IMR-90 (cell line): ENCODE measurements at regions not wholly inside any gene's neighbourhood (a gene's known extent, or its start where the extent isn't known, plus 50 kb on each side); places are given as distances from the start of the nearest gene placed in this dataset.

Source experiments
- ATAC-seq: fragments of 200-7000 bp; cut with Tn5 transposase; 2 replicates; pipeline ENCODE4 v1.9.1; 2020; ENCODE audit warnings: low read depth, mild to moderate bottlenecking, moderate library complexity
- BruUV-seq: library from RNA; stranded (reverse); fragments of 400-500 nt; replicated peaks from 2 replicates; lab custom pipeline; 2021; lab: Mats Ljungman, UMichigan
- CTCF ChIA-PET: fragments of 300-600 bp; formaldehyde crosslinking; extraction: SDS; loops from one replicate; lab custom pipeline; 2021; ENCODE audit warnings: antibody characterized with exemption; lab: Yijun Ruan, JAX
- POLR2A ChIA-PET: fragments of 300-600 bp; sonication (Branson Sonifier 250); formaldehyde crosslinking; loops from one replicate; lab custom pipeline; 2022; ENCODE audit warnings: antibody characterized with exemption; ENCODE audit not compliant: unreplicated experiment; lab: Charles Lee
- DNase-seq: peaks from one replicate; pipeline ENCODE4 v3.0.0; 2013
- H2AFZ ChIP-seq: replicated peaks from 2 replicates; pipeline ENCODE3; 2013; ENCODE audit warnings: low read length, mild to moderate bottlenecking; ENCODE audit not compliant: poor library complexity
- H2AK5ac ChIP-seq: 2 replicates; pipeline ENCODE4 v1.6.1; 2013; ENCODE audit warnings: low read depth, low read length, inconsistent platforms
- H2AK9ac ChIP-seq: replicated peaks from 2 replicates; pipeline ENCODE3; 2013; ENCODE audit warnings: mild to moderate bottlenecking, low read depth, low read length, moderate library complexity; ENCODE audit not compliant: poor library complexity
- H2BK120ac ChIP-seq: 2 replicates; pipeline ENCODE4 v1.6.1; 2013; ENCODE audit warnings: low read depth, low read length, inconsistent platforms
- H2BK15ac ChIP-seq: 3 replicates; pipeline ENCODE4 v1.6.1; 2013; ENCODE audit warnings: low read depth, low read length, inconsistent platforms
- H2BK20ac ChIP-seq: 2 replicates; pipeline ENCODE4 v1.6.1; 2013; ENCODE audit warnings: low read depth, mild to moderate bottlenecking, inconsistent platforms, low read length, moderate library complexity
- H2BK5ac ChIP-seq: 2 replicates; pipeline ENCODE4 v1.6.1; 2013; ENCODE audit warnings: mild to moderate bottlenecking, low read depth, low read length, inconsistent platforms; ENCODE audit not compliant: poor library complexity, severe bottlenecking
- H3K14ac ChIP-seq: replicated peaks from 2 replicates; pipeline ENCODE4 v1.6.1; 2013; ENCODE audit warnings: low read depth, low read length, inconsistent platforms
- H3K18ac ChIP-seq: 2 replicates; pipeline ENCODE4 v1.6.1; 2013; ENCODE audit warnings: low read depth, low read length, control low read depth
- H3K23ac ChIP-seq: 2 replicates; pipeline ENCODE4 v1.6.1; 2013; ENCODE audit warnings: low read depth, low read length, inconsistent platforms
- H3K27ac ChIP-seq: 2 replicates; pipeline ENCODE4 v1.5.1; 2013; ENCODE audit warnings: mild to moderate bottlenecking, control low read depth, low read length; ENCODE audit not compliant: insufficient read depth
- H3K27me3 ChIP-seq: 2 replicates; pipeline ENCODE4 v1.6.1; 2013; ENCODE audit warnings: low read length; ENCODE audit not compliant: control insufficient read depth, insufficient read depth
- H3K36me3 ChIP-seq: 2 replicates; pipeline ENCODE4 v1.6.1; 2013; ENCODE audit warnings: low read length, mixed read lengths; ENCODE audit not compliant: control insufficient read depth, insufficient read depth
- H3K4ac ChIP-seq: 2 replicates; pipeline ENCODE4 v1.6.1; 2013; ENCODE audit warnings: low read depth, low read length, inconsistent platforms
- H3K4me1 ChIP-seq: 2 replicates; pipeline ENCODE4 v1.6.1; 2013; ENCODE audit warnings: low read length, mixed read lengths; ENCODE audit not compliant: control insufficient read depth, insufficient read depth
- H3K4me2 ChIP-seq: 2 replicates; pipeline ENCODE4 v1.6.1; 2013; ENCODE audit warnings: low read depth, mild to moderate bottlenecking, control low read depth, low read length, moderate library complexity
- H3K4me3 ChIP-seq: 2 replicates; pipeline ENCODE4 v1.5.1; 2013; ENCODE audit warnings: low read depth, mild to moderate bottlenecking, control low read depth, low read length, moderate library complexity; ENCODE audit not compliant: insufficient read depth
- H3K56ac ChIP-seq: 2 replicates; pipeline ENCODE4 v1.6.1; 2013; ENCODE audit warnings: low read length, inconsistent platforms; ENCODE audit not compliant: insufficient read depth; ENCODE audit errors: extremely low read depth
- H3K79me1 ChIP-seq, 2 experiments: 2 replicates each; pipeline ENCODE4 v1.6.1; 2013; ENCODE audit warnings: low read length in 2 of 2, inconsistent platforms in 1 of 2, low read depth in 1 of 2
- H3K9ac ChIP-seq: 2 replicates; pipeline ENCODE4 v1.6.1; 2013; ENCODE audit warnings: low read depth, low read length, control low read depth
- H3K9me1 ChIP-seq: 2 replicates; pipeline ENCODE4 v1.6.1; 2013; ENCODE audit warnings: low read length, inconsistent platforms; ENCODE audit not compliant: insufficient read depth
- H3K9me3 ChIP-seq: 2 replicates; pipeline ENCODE4 v1.6.1; 2013; ENCODE audit warnings: low read length; ENCODE audit not compliant: control insufficient read depth, insufficient read depth
- H4K20me1 ChIP-seq: 2 replicates; pipeline ENCODE4 v1.6.1; 2013; ENCODE audit warnings: low read length, inconsistent platforms; ENCODE audit not compliant: insufficient read depth
- H4K5ac ChIP-seq: 2 replicates; pipeline ENCODE4 v1.6.1; 2013; ENCODE audit warnings: mild to moderate bottlenecking, low read depth, low read length, control low read depth
- H4K8ac ChIP-seq, 2 experiments: 2 replicates each; pipeline ENCODE4 v1.6.1; 2013; ENCODE audit warnings: low read depth in 2 of 2, low read length in 2 of 2, control low read depth in 1 of 2, inconsistent platforms in 1 of 2
- H4K91ac ChIP-seq: 2 replicates; pipeline ENCODE4 v1.6.1; 2013; ENCODE audit warnings: low read depth, low read length, inconsistent platforms; ENCODE audit not compliant: insufficient read depth
- BHLHE40 ChIP-seq: fragments of 150-350 bp; IDR thresholded peaks from 2 replicates; pipeline ENCODE4 v1.6.1; 2016; ENCODE audit warnings: mild to moderate bottlenecking, low read depth, low read length
- CEBPB ChIP-seq: IDR thresholded peaks from 2 replicates; pipeline ENCODE4 v1.6.1; 2012; ENCODE audit warnings: low read depth, low read length, improper control_type of control experiment
- CHD1 ChIP-seq: IDR thresholded peaks from 2 replicates; pipeline ENCODE4 v1.6.1; 2012; ENCODE audit warnings: low read depth, low read length, improper control_type of control experiment
- CTCF ChIP-seq: conservative IDR thresholded peaks from 2 replicates; pipeline ENCODE4 v1.5.1; 2012; ENCODE audit warnings: mild to moderate bottlenecking, low read depth, low read length, improper control_type of control experiment
- ELK1 ChIP-seq: fragments of 150-350 bp; IDR thresholded peaks from 2 replicates; pipeline ENCODE4 v1.6.1; 2016; ENCODE audit warnings: low read depth, mild to moderate bottlenecking, low read length, moderate library complexity, borderline replicate concordance
- FOS ChIP-seq: fragments of 150-350 bp; IDR thresholded peaks from 2 replicates; pipeline ENCODE4 v1.6.1; 2016; ENCODE audit warnings: low read depth, low read length
- MAZ ChIP-seq: IDR thresholded peaks from 2 replicates; pipeline ENCODE4 v1.6.1; 2012; ENCODE audit warnings: low read depth, mild to moderate bottlenecking, low read length, improper control_type of control experiment, moderate library complexity, borderline replicate concordance
- MXI1 ChIP-seq: IDR thresholded peaks from 2 replicates; pipeline ENCODE4 v1.6.1; 2012; ENCODE audit warnings: low read depth, mild to moderate bottlenecking, low read length, moderate library complexity, borderline replicate concordance
- NFE2L2 ChIP-seq: fragments of 150-350 bp; IDR thresholded peaks from 2 replicates; pipeline ENCODE4 v1.6.1; 2016; ENCODE audit warnings: low read depth, mild to moderate bottlenecking, low read length
- POLR2A ChIP-seq: IDR thresholded peaks from 2 replicates; pipeline ENCODE4 v1.6.1; 2012; ENCODE audit warnings: mild to moderate bottlenecking, low read depth, low read length
- RAD21 ChIP-seq: IDR thresholded peaks from 2 replicates; pipeline ENCODE4 v1.6.1; 2012; ENCODE audit warnings: low read length, improper control_type of control experiment
- RCOR1 ChIP-seq: IDR thresholded peaks from 2 replicates; pipeline ENCODE4 v1.6.1; 2012; ENCODE audit warnings: mild to moderate bottlenecking, low read length, improper control_type of control experiment; ENCODE audit not compliant: insufficient replicate concordance
- RFX5 ChIP-seq: IDR thresholded peaks from 2 replicates; pipeline ENCODE4 v1.8.0; 2012; ENCODE audit warnings: low read depth, mild to moderate bottlenecking, low read length, moderate library complexity
- SMC3 ChIP-seq: fragments of 150-350 bp; IDR thresholded peaks from 2 replicates; pipeline ENCODE4 v1.6.1; 2016; ENCODE audit warnings: low read depth, mild to moderate bottlenecking, antibody characterized with exemption, low read length, moderate library complexity
- USF2 ChIP-seq: fragments of 150-350 bp; IDR thresholded peaks from 2 replicates; pipeline ENCODE4 v1.6.1; 2017; ENCODE audit warnings: mild to moderate bottlenecking, antibody characterized with exemption, low read length, low read depth
- WGBS, 2 experiments: methylation state at CpG; one replicate each; pipeline versions ENCODE4 v1.1.5 to v1.1.7; 2013; ENCODE audit warnings: missing lambda C conversion rate in 2 of 2; ENCODE audit not compliant: insufficient read length in 1 of 2; ENCODE audit errors: extremely low coverage in 2 of 2; 5-methylcytosine and 5-hydroxymethylcytosine counted together
- dilution Hi-C: fragments of 300-500 bp; cut with HindIII; formaldehyde crosslinking; loops from one replicate; pipeline ENCODE4 v1.14.3; 2018; ENCODE audit warnings: low sequenced_read_pairs; ENCODE audit not compliant: unreplicated experiment
- in situ Hi-C: fragments of 300-500 bp; cut with MboI; formaldehyde crosslinking; loops from 3 replicates; pipeline ENCODE4 v1.14.3; 2019; ENCODE audit warnings: low sequenced_read_pairs, inconsistent platforms, mixed read lengths
- intact Hi-C: fragments of 100-400 bp; cut with micrococcal nuclease; formaldehyde crosslinking; loops from 2 replicates; pipeline ENCODE4 v1.10.0; 2022

- H3K23ac ChIP-seq: no peak overlapping the region
- no peak overlapping the region for H2BK15ac ChIP-seq
- no peak overlapping the region for H2AK5ac ChIP-seq
- H2BK20ac ChIP-seq: no peak overlapping the region
- no peak overlapping the region for H2AFZ ChIP-seq
- H4K91ac ChIP-seq: no peak overlapping the region
- no peak overlapping the region for H3K4ac ChIP-seq
- no peaks in the 10 kb centered on the region for H3K36me3 ChIP-seq
- H3K9me1 ChIP-seq: peaks cover 3% of the 10 kb centered on the region; the same call in 1 of the 2 replicates
- no peak for TF ChIP-seq CTCF
- TF ChIP-seq USF2: no peak
- no peak for TF ChIP-seq SMC3
- TF ChIP-seq BHLHE40: no peak
- TF ChIP-seq NFE2L2: no peak
- no peak for TF ChIP-seq RFX5
- TF ChIP-seq ELK1: no peak
- no peak for TF ChIP-seq CEBPB
- no peak for TF ChIP-seq POLR2A
- TF ChIP-seq CHD1: no peak
- TF ChIP-seq MXI1: no peak
- TF ChIP-seq FOS: no peak
- no peak for TF ChIP-seq RAD21
- no peak for TF ChIP-seq MAZ
- TF ChIP-seq RCOR1: no peak
- no TSS peak for BruUV-seq
- H3K9ac ChIP-seq: no peak overlapping the region
- H4K5ac ChIP-seq: no peak overlapping the region
- no peak for ATAC-seq
- no peak overlapping the region for H3K56ac ChIP-seq
- peak; percentile 30 for DNase-seq
- H3K14ac ChIP-seq: no peak overlapping the region; the same call in 1 of the 2 replicates
- no peak overlapping the region for H4K8ac ChIP-seq
- H3K4me3 ChIP-seq: no peak overlapping the region
- H3K27me3 ChIP-seq: no peaks in the 10 kb centered on the region
- H3K27ac ChIP-seq: no peak overlapping the region
- no peaks in the 10 kb centered on the region for H4K20me1 ChIP-seq
- dilution Hi-C loops (no loop called here), in situ Hi-C loops (no loop called here), intact Hi-C loops (no loop called here)
- no peaks in the 10 kb centered on the region for H3K79me1 ChIP-seq
- H2BK120ac ChIP-seq: no peak overlapping the region
- no CpG with 5 or more reads among the region's 2 CpGs for WGBS, 2 experiments
- H2AK9ac ChIP-seq: no peak overlapping the region
- no peak overlapping the region for H3K4me2 ChIP-seq
- CTCF ChIA-PET: no interaction called here
- no peak overlapping the region for H2BK5ac ChIP-seq
- POLR2A ChIA-PET: no interaction called here
- no peak overlapping the region for H3K18ac ChIP-seq
- H3K4me1 ChIP-seq: peaks cover 2% of the 10 kb centered on the region; the same call in 1 of the 2 replicates
- 0 out of 2 replicates have a peak, but pooled peaks cover 2% of the 10 kb centered on the region for H3K9me3 ChIP-seq
Observed at GRCh38 chr6:135586388-135586787, 88.8 kb upstream of the AHI1 start.
